Hepatic stellate cell (primary cell): ENCODE measurements at regions not wholly inside any gene's neighbourhood (a gene's known extent, or its start where the extent isn't known, plus 50 kb on each side); places are given as distances from the start of the nearest gene placed in this dataset.
"Not testable (repeated sequence)": the region's sequence is repeated elsewhere in the genome, so short reads cannot be mapped to it uniquely, and the experiment has no call there.

Source experiments
- DNase-seq: peaks from one replicate; pipeline ENCODE4 v3.0.0; 2011; ENCODE audit warnings: low spot score

GRCh38 chr5:100479079-100479688 lies 56.0 kb upstream of the FAM174A start:
- DNase-seq = no peak

DNA sequence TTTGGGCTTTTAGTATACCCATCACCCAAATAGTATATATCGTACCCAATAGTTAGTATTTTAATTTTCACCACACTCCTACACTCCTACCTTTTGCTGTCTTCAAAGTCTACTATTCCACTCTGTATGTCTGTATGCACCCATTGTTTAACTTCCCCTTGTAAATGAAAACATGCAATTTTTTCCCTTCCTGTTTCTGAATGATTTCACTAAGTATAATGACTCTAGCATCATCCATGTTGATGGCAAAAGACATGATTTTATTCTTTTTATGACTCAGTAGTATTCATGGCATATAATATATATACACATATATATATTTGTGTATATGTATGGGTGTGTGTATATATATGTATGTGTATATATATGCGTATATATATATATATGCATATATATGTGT lies 63.1 kb upstream of the FAM174A start:
- no peak for DNase-seq

DNA sequence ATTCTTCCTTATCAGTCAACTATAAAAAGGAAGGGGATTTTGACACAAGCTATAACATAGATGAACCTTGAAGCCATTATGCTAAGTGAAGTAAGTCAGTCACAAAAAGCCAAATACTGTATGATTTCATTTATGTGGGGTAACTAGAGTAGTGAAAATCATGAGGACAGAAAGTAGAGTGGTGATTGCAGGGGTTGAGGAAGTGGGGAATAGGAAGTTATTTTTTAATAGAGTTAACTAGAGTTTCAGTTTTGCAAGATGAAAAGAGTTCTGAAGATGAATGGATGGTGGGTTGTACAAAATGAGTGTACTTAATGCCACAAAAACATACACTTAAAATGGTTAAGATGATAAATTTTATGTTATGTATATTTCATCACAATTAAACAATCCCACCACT lies 65.4 kb upstream of the FAM174A start:
- no peak for DNase-seq

GRCh38 chr5:100464418-100464817 lies 70.8 kb upstream of the FAM174A start:
- DNase-seq = no peak

DNA sequence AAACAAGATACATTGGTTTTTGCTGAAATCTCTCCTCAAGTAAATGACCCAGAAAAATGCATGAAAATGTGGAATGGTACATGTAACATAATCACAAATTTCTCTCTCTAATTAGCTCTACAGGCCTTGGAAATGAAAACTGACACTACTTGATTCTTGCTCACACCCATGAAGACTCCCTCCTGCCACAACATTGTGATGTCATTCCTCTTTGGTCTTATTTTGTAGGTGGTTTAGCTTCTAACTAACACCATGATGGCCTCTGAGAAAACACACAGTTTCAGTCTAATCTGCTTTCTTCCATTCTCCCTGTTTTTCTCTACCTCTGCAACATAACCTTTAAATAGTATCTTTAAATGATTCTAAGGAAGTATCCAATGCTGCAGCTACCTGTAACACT lies 78.6 kb upstream of the FAM174A start:
- DNase-seq = no peak

DNA sequence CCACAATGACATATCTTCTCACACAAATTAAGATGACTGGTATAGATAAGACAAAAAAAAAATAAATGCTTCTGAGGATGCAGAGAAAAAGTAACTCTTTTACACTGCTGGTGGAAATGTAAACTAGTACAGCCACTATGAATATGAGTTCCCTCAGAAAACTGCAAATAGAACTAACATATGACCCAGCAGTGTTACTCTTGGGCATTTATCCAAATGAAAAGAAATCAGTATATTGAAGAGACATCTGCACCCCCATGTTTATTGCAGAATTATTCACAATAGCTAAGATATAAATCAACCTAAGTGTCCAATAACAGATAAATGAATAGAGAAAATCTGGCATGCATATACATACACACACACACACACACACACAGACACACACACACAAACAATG lies 83.0 kb upstream of the FAM174A start:
- DNase-seq = no peak

DNA sequence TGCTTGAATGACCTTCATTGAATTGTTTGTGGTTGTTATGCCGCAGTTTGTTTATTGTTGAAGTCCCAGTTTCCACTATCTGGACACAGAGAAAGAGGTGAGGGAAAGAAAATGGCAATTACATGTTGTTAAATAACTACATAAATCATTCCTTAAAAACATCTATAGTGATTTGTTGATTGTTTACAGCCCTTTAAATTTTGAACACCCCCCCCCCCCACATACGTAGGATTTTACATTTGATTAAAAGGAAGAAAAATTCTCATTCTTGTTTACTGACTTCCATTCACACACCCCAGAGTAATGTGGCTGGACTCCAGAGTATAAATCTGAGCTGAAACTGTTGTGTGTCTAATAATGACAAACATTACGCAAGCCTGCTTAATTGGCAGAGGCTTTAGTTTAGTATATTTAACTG lies 87.1 kb upstream of the FAM174A start:
- DNase-seq = no peak

DNA sequence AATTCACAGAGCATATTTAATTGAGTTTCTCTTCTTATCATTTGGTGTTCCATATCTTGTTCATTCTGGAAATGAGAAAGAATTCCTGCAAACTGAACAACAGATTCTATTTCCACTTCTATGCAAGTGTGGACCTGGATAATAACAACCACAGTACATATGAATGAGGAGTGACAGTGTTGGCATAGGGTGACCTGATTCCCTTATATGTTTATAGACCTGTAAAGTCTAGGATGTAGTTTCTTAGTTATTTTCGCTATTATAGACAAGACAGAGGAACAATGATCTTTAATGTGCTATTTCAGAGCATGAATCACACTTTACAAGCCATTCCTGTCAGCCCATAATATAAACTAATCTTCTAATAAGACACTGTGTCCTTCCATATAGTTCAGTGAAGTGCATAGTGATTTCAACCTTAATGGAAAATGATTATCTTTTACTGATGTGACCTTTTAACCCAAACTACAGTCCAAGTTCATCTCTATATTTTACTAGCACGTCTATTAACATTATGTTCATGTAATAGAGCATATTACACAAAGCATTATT lies 88.2 kb upstream of the FAM174A start:
- DNase-seq = no peak

DNA sequence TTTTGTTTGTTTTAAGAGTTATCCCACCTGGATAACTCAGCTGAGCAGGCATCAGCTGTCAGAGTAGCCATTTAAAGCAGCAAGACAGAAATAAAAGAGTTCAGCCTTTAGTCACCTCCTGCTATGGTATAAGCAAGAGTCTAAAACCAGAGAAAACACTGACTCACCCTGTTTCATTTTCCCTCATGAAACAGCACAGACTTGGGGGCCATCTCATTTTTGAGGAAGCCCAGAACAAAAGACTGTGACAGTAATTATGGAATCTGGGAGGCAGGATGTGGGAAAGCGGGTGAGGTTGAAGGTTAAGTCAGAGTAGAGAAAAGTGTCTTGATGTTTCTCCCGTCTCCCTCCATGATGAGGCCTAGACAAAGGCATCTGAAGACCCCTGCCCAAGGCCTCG lies 90.2 kb upstream of the FAM174A start:
- no peak for DNase-seq

- no peak for DNase-seq
Measured at GRCh38 chr5:100434815-100435214, 100.4 kb upstream of the FAM174A start.

- DNase-seq = no peak
Measured at GRCh38 chr5:100432741-100433140, 102.4 kb upstream of the FAM174A start.

DNA sequence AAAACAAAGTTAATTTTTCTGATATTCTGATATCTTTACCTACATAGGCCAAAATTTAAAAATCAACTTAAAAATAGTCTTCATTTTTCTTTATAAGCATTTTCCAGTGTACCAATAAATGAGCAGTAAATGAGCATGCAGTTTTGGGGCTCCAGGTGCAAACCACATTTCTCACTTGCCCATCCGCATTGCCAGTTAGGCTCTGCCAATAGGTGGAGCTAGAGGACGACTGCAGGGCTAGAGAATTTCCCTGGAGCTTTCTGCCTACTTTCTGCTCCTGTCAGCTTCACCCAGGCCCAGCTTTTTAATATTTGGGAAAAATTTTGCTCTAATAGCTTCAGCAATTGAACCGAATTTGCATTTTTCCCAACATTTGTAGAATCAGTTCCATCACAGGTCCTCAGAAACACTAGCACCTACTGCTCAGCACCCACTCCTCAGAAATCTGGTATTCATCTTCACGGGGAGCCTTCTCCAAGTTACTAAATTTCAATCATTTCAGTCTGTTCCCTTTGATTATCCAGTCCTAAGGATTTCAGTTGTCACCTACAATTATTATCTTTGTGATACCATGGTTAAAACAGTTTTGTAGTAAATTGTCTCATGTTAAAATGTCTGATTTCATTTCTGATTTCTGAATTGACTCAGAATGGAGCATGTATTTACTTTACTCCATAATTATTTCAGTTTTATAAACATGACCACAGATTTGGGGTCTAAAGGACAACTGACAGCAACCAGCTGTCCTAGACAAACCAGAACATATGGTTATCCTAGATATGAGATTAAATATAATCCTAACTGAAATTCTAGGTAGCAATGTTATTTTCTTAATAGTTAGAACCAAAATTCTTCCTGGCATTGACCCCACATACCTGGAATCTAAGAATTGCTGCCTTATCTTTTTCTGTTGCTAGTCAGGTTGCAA lies 104.6 kb upstream of the FAM174A start:
- DNase-seq = peak; percentile 4

GRCh38 chr5:100424787-100425186 lies 110.4 kb upstream of the FAM174A start:
- DNase-seq = no peak

DNA sequence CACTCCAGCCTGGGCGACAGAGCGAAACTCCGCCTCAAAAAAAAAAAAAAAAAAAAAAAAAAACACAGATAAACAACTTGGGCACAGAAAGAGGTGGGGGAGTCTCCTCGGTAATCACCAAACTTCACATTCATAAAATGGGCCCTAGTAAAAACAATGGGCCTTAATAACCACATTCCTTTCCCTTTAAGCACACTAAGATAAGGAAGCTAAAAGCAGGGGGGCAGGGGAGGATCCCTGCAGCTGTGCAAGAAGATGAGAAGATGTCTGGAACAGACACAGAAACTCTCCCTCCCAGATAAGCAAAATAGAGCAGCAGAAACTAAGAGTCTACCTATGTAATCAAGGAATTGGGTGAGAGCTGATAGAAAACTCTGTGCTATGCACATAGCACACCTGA lies 111.2 kb upstream of the FAM174A start:
- DNase-seq = no peak

- no peak for DNase-seq
Measured at GRCh38 chr5:100423330-100423729, 111.8 kb upstream of the FAM174A start.

DNA sequence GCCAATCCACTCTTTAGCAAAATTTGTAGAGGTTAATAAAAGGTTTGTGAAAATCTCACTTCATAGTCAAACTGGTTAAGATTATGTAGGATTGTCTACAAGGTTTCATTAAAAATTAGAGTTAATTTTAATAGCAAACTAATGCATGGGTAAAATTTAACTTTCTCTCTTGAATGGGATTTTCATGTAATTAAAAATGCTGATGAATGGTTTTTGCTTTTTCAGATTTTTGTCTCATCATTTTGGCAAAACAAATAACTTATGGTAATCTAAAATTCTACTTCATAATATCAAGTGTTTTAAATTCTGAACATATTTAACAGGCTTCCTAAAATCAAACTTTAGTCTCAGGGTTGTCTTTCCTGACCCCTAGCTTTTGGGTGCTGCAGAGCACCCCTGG lies 113.8 kb upstream of the FAM174A start:
- no peak for DNase-seq

GRCh38 chr5:100418231-100418630 lies 116.9 kb upstream of the FAM174A start:
- no peak for DNase-seq

- no peak for DNase-seq
Measured at GRCh38 chr5:100409660-100410151, 125.5 kb upstream of the FAM174A start.

DNA sequence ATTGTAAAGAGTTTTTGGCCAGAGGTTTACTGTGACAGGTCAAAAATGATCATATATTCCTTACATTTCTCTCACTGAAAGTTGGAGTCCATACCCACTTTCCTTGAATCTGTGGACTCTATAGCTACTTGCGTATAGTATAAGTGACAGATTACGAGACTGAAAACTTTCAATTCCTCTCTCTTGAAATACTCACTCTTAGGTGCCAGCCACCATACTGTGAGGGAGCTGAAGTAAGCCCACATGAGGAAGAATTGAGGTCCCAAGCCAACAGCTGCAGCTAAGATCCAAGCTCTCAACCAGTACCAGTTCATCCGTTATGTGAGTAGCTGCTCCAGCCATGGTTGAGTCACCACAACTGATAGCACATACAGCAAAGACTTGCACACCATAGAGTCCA lies 128.1 kb upstream of the FAM174A start:
- DNase-seq = no peak

- DNase-seq = no peak
Measured at GRCh38 chr5:100406640-100407039, 128.5 kb upstream of the FAM174A start.

DNA sequence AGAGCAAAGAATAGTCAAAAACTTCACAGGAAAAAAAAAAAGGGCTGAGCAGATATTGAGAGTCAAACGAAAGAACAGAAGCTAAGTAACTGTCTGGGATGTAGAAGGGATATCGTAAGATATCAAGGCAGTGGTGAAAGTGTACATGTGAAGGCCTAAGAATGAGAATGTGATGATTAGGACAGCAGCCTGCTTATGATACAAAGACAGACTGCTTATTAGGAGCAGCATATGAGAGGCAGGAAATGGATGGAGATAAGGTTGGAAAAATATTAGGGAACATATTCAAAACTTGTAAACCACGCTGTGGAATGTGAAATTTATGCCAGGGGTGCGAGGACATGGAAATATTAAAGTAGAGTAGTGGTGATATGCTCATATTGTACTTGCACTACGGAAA lies 133.1 kb upstream of the FAM174A start:
- DNase-seq = no peak

DNA sequence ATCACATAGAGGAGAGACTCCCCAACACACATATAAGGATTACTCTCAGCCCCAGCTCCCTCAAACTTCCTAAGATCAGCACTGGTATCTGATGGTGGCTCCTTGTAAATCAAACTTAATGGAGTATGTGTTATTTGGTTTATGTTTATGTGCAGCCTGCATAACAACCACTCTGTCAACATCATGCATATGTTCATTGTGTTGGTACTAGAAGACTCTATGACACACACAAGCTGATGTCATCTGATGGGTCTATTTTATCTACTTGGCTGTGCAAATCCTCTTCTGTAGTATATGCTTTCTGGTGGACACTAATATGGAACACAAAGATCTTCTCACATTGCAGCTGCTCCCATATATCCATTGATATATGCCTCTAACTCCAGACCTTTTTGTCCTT lies 134.0 kb upstream of the FAM174A start:
- DNase-seq = no peak

GRCh38 chr5:100398815-100399214 lies 136.4 kb upstream of the FAM174A start:
- DNase-seq = not testable (repeated sequence)
